ENCODE measurements at regions not wholly inside any gene's neighbourhood (a gene's known extent, or its start where the extent isn't known, plus 50 kb on each side); places are given as distances from the start of the nearest gene placed in this dataset.

- Histone ChIP-seq H3K9ac (ENCODE audit: low read length in 3 of 3) (no peak overlapping the region), H3K9me3 (ENCODE audit: control insufficient read depth in 2 of 3, insufficient read depth in 1 of 3, low read length in 3 of 3) (no peaks in the 10 kb centered on the region), H3K27ac (ENCODE audit: low read depth in 2 of 2, low read length in 2 of 2) (no peak overlapping the region), H3K4me3 (ENCODE audit: low read length in 3 of 3) (no peak overlapping the region), H3K27me3 (ENCODE audit: control insufficient read depth, insufficient read depth, low read length) (no peaks in the 10 kb centered on the region), H3K4me1 (ENCODE audit: control insufficient read depth in 2 of 3, insufficient read depth in 2 of 3, low read depth in 1 of 3, low read length in 3 of 3) (no peaks in the 10 kb centered on the region), H3K36me3 (ENCODE audit: control insufficient read depth in 2 of 3, insufficient read depth in 3 of 3, low read length in 3 of 3) (no peaks in the 10 kb centered on the region)
- DNase-seq (no peak), FAIRE-seq (peak; percentile 54)
- no peak for TF ChIP-seq CTCF (IDR thresholded peaks at IDR 0.05; ENCODE audit: borderline replicate concordance, extremely low read depth, insufficient read depth)
- intact Hi-C loops (cut with DNase I): no loop called here
Observed at GRCh38 chr2:181139831-181140230, 159.4 kb downstream of the UBE2E3 start.

- Histone ChIP-seq H3K9me3 (ENCODE audit: control insufficient read depth in 2 of 3, insufficient read depth in 1 of 3, low read length in 3 of 3) (no peaks in the 10 kb centered on the region), H3K36me3 (ENCODE audit: control insufficient read depth in 2 of 3, insufficient read depth in 3 of 3, low read length in 3 of 3) (no peaks in the 10 kb centered on the region), H3K9ac (ENCODE audit: low read length in 3 of 3) (no peak overlapping the region), H3K27me3 (ENCODE audit: control insufficient read depth, insufficient read depth, low read length) (no peaks in the 10 kb centered on the region), H3K4me3 (ENCODE audit: low read length in 3 of 3) (no peak overlapping the region), H3K27ac (ENCODE audit: low read depth in 2 of 2, low read length in 2 of 2) (no peak overlapping the region), H3K4me1 (ENCODE audit: control insufficient read depth in 2 of 3, insufficient read depth in 2 of 3, low read depth in 1 of 3, low read length in 3 of 3) (no peaks in the 10 kb centered on the region)
- intact Hi-C loops (cut with DNase I): no loop called here
- TF ChIP-seq CTCF (IDR thresholded peaks at IDR 0.05; ENCODE audit: borderline replicate concordance, extremely low read depth, insufficient read depth): no peak
- FAIRE-seq: no peak
- DNase-seq: no peak
Observed at GRCh38 chr2:181140414-181140813, 160.0 kb downstream of the UBE2E3 start.

- Histone ChIP-seq H3K4me3 (ENCODE audit: low read length in 3 of 3) (no peak overlapping the region), H3K27me3 (ENCODE audit: control insufficient read depth, insufficient read depth, low read length) (no peaks in the 10 kb centered on the region), H3K27ac (ENCODE audit: low read depth in 2 of 2, low read length in 2 of 2) (no peak overlapping the region), H3K36me3 (ENCODE audit: control insufficient read depth in 2 of 3, insufficient read depth in 3 of 3, low read length in 3 of 3) (no peaks in the 10 kb centered on the region), H3K9ac (ENCODE audit: low read length in 3 of 3) (no peak overlapping the region), H3K4me1 (ENCODE audit: control insufficient read depth in 2 of 3, insufficient read depth in 2 of 3, low read depth in 1 of 3, low read length in 3 of 3) (no peaks in the 10 kb centered on the region), H3K9me3 (ENCODE audit: control insufficient read depth in 2 of 3, insufficient read depth in 1 of 3, low read length in 3 of 3) (no peaks in the 10 kb centered on the region)
- FAIRE-seq: no peak
- intact Hi-C loops (cut with DNase I): no loop called here
- no peak for TF ChIP-seq CTCF (IDR thresholded peaks at IDR 0.05; ENCODE audit: borderline replicate concordance, extremely low read depth, insufficient read depth)
- DNase-seq: no peak
Observed at GRCh38 chr2:181140928-181141327, 160.5 kb downstream of the UBE2E3 start.

- H3K9me3 ChIP-seq (ENCODE audit: control insufficient read depth in 2 of 3, insufficient read depth in 1 of 3, low read length in 3 of 3): no peaks in the 10 kb centered on the region
- no peak overlapping the region for H3K9ac ChIP-seq (ENCODE audit: low read length in 3 of 3)
- no peak overlapping the region for H3K27ac ChIP-seq (ENCODE audit: low read depth in 2 of 2, low read length in 2 of 2)
- FAIRE-seq: no peak
- no peaks in the 10 kb centered on the region for H3K36me3 ChIP-seq (ENCODE audit: control insufficient read depth in 2 of 3, insufficient read depth in 3 of 3, low read length in 3 of 3)
- intact Hi-C loops (cut with DNase I): no loop called here
- H3K4me3 ChIP-seq (ENCODE audit: low read length in 3 of 3): no peak overlapping the region
- no peaks in the 10 kb centered on the region for H3K4me1 ChIP-seq (ENCODE audit: control insufficient read depth in 2 of 3, insufficient read depth in 2 of 3, low read depth in 1 of 3, low read length in 3 of 3)
- no peaks in the 10 kb centered on the region for H3K27me3 ChIP-seq (ENCODE audit: control insufficient read depth, insufficient read depth, low read length)
- TF ChIP-seq CTCF (IDR thresholded peaks at IDR 0.05; ENCODE audit: borderline replicate concordance, extremely low read depth, insufficient read depth): no peak
- no peak for DNase-seq
Observed at GRCh38 chr2:181141676-181142075, 161.3 kb downstream of the UBE2E3 start.

Data from kidney (tissue), 13 donors.